ENCODE measurements at regions not wholly inside any gene's neighbourhood (a gene's known extent, or its start where the extent isn't known, plus 50 kb on each side); places are given as distances from the start of the nearest gene placed in this dataset.

- TF ChIP-seq, protein P1, sequence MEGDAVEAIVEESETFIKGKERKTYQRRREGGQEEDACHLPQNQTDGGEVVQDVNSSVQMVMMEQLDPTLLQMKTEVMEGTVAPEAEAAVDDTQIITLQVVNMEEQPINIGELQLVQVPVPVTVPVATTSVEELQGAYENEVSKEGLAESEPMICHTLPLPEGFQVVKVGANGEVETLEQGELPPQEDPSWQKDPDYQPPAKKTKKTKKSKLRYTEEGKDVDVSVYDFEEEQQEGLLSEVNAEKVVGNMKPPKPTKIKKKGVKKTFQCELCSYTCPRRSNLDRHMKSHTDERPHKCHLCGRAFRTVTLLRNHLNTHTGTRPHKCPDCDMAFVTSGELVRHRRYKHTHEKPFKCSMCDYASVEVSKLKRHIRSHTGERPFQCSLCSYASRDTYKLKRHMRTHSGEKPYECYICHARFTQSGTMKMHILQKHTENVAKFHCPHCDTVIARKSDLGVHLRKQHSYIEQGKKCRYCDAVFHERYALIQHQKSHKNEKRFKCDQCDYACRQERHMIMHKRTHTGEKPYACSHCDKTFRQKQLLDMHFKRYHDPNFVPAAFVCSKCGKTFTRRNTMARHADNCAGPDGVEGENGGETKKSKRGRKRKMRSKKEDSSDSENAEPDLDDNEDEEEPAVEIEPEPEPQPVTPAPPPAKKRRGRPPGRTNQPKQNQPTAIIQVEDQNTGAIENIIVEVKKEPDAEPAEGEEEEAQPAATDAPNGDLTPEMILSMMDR (IDR thresholded peaks at IDR 0.05; ENCODE audit: insufficient read depth, low read depth, low read length), result no peak
- Histone ChIP-seq H3K4me3 (ENCODE audit: low read depth, low read length) (no peak overlapping the region), H3K36me3 (ENCODE audit: control insufficient read depth, insufficient read depth, low read length) (no peaks in the 10 kb centered on the region), H3K27me3 (ENCODE audit: control insufficient read depth, insufficient read depth, low read length) (no peaks in the 10 kb centered on the region)
- ChIA-PET CTCF (no interaction called here), POLR2A (no interaction called here)
- no peak for DNase-seq (ENCODE audit: low read depth)
Observed at GRCh38 chr13:111862836-111863815, 203.8 kb upstream of the SOX1 start.

GRCh38 chr13:111864566-111864965 lies 202.4 kb upstream of the SOX1 start:
- no peaks in the 10 kb centered on the region for H3K27me3 ChIP-seq (ENCODE audit: control insufficient read depth, insufficient read depth, low read length)
- ChIA-PET CTCF (no interaction called here), POLR2A (no interaction called here)
- DNase-seq (ENCODE audit: low read depth), result no peak
- no peak overlapping the region for H3K4me3 ChIP-seq (ENCODE audit: low read depth, low read length)
- no peaks in the 10 kb centered on the region for H3K36me3 ChIP-seq (ENCODE audit: control insufficient read depth, insufficient read depth, low read length)
- TF ChIP-seq, protein P1 (IDR thresholded peaks at IDR 0.05; ENCODE audit: insufficient read depth, low read depth, low read length), result no peak

- ChIA-PET POLR2A (no interaction called here), CTCF (no interaction called here)
- TF ChIP-seq, protein P1 (IDR thresholded peaks at IDR 0.05; ENCODE audit: insufficient read depth, low read depth, low read length), result no peak
- DNase-seq (ENCODE audit: low read depth), result no peak
- no peaks in the 10 kb centered on the region for H3K27me3 ChIP-seq (ENCODE audit: control insufficient read depth, insufficient read depth, low read length)
- no peak overlapping the region for H3K4me3 ChIP-seq (ENCODE audit: low read depth, low read length)
- no peaks in the 10 kb centered on the region for H3K36me3 ChIP-seq (ENCODE audit: control insufficient read depth, insufficient read depth, low read length)
Observed at GRCh38 chr13:111865046-111865445, 201.9 kb upstream of the SOX1 start.

GRCh38 chr13:111865826-111866225 lies 201.1 kb upstream of the SOX1 start:
- Histone ChIP-seq H3K27me3 (ENCODE audit: control insufficient read depth, insufficient read depth, low read length) (no peaks in the 10 kb centered on the region), H3K36me3 (ENCODE audit: control insufficient read depth, insufficient read depth, low read length) (no peaks in the 10 kb centered on the region), H3K4me3 (ENCODE audit: low read depth, low read length) (no peak overlapping the region)
- TF ChIP-seq, protein P1 (IDR thresholded peaks at IDR 0.05; ENCODE audit: insufficient read depth, low read depth, low read length), result no peak
- POLR2A ChIA-PET, result no interaction called here
- CTCF ChIA-PET, result no interaction called here
- no peak for DNase-seq (ENCODE audit: low read depth)

- H3K27me3 ChIP-seq (ENCODE audit: control insufficient read depth, insufficient read depth, low read length), result no peaks in the 10 kb centered on the region
- no peaks in the 10 kb centered on the region for H3K36me3 ChIP-seq (ENCODE audit: control insufficient read depth, insufficient read depth, low read length)
- ChIA-PET POLR2A (no interaction called here), CTCF (no interaction called here)
- TF ChIP-seq, protein P1 (IDR thresholded peaks at IDR 0.05; ENCODE audit: insufficient read depth, low read depth, low read length), result no peak
- no peak for DNase-seq (ENCODE audit: low read depth)
- no peak overlapping the region for H3K4me3 ChIP-seq (ENCODE audit: low read depth, low read length)
Observed at GRCh38 chr13:111866731-111867245, 200.2 kb upstream of the SOX1 start.

Measured in BJ (cell line).